SW480 (cell line): ENCODE measurements at regions not wholly inside any gene's neighbourhood (a gene's known extent, or its start where the extent isn't known, plus 50 kb on each side); places are given as distances from the start of the nearest gene placed in this dataset.

Source experiments
- DNase-seq: peaks from one replicate; pipeline ENCODE4 v3.0.0-alpha.2; 2016; ENCODE audit warnings: low spot score

DNA sequence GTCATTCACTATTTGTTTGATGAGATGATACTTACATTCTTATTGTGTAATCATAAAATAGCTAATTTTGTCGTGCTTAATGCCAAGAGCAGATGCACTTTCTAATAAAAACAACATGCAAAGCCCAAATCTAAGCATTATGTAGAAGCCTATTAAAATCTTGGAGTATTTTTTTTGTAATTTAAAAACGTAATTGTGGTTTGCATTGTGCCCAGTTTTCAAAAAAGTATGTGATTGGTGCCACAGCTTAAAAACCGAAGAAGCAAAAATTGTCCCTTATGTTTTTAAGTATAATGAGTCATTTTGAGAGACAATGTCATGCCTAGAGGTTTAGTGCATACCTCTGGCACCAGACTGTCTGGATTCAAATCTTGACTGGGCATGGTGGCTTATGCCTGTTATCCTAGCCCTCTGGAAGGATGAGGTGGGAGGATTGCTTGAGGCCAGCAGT is 464.8 kb upstream of the RGS6 start:
- DNase-seq: no peak

DNA sequence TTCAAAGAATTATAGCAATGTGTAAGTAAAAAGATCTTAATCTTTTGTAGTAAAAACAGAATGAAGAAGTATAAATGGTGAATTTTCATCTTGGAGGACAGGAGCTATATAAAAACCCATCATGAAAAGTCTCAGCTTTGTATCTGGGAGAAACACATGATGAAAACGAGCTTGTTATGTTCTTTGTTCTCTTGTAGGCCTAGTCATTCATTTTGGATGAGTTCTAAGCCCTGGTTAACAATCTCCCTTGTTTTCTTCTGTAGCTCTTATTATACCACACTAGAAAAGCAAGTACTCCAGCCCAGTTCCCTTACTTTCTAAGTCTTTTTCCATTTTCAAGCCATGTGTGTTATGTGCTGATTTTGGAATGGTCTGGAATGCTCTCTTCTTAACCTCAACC is 463.5 kb upstream of the RGS6 start:
- DNase-seq: no peak

DNA sequence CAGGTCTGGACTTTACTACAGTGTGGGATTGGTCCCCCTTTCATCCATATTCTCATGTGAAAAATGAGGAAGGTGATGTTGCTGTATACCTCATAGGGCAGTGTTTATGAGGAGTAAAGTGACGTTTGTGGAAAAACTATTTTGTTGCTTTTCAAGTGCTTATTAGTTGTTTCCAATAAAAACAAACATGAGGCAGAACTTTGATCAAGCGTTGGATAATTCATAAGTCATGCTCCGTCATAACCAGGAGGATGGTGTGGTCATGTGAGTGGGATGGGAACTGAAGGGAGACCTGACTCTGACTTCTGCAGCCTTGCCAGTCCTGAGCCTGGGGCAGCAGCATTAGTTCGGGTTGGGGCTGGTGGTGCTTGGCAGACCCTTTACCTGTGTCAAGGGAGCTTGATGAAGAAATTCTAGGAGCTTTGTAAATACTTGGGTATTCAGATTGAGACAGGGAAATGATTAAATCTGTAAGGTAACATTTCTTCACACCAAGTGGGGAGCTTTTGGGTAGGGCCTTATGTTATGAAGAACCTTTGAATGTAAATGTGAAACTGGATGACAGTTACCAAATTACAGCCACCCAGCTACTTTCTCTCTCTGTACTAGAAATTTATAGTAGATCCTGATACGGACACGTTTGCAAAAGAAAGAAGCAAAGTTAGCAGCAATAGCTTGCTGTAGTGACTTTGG is 462.4 kb upstream of the RGS6 start:
- DNase-seq: no peak

DNA sequence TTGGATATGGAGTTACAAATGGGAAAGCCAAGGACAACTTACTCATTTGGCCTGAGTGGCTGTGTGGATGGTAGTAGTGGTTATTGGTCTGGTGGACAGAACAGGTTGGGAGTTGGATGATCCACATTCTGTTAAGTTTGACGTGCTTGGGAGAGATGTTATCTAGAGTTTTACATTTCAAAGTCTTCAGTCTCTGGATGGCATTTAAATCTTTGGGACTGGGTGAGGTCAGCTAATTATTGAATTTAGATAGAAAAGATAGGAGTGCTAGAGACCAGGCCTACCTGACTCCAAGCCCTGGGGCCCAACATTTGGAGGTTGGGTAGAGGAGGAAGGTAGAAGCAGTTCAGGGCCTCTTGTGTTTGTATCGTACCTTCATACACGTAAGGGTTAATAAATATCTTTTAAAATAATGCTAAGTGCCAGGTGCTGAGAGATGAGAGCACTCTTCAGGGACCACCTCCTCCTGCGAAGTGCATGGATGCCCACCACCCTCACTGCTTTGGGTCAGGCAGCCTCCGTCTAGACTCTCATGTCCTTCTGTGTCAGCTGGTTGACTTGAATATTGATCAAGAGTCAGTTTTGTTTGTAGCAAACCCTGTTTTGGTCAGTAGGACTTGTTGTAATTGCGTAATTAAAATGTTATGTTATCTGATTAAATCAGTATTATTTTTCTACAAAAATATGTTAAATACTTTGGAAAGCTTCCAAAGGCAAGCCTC is 460.4 kb upstream of the RGS6 start:
- DNase-seq: no peak

DNA sequence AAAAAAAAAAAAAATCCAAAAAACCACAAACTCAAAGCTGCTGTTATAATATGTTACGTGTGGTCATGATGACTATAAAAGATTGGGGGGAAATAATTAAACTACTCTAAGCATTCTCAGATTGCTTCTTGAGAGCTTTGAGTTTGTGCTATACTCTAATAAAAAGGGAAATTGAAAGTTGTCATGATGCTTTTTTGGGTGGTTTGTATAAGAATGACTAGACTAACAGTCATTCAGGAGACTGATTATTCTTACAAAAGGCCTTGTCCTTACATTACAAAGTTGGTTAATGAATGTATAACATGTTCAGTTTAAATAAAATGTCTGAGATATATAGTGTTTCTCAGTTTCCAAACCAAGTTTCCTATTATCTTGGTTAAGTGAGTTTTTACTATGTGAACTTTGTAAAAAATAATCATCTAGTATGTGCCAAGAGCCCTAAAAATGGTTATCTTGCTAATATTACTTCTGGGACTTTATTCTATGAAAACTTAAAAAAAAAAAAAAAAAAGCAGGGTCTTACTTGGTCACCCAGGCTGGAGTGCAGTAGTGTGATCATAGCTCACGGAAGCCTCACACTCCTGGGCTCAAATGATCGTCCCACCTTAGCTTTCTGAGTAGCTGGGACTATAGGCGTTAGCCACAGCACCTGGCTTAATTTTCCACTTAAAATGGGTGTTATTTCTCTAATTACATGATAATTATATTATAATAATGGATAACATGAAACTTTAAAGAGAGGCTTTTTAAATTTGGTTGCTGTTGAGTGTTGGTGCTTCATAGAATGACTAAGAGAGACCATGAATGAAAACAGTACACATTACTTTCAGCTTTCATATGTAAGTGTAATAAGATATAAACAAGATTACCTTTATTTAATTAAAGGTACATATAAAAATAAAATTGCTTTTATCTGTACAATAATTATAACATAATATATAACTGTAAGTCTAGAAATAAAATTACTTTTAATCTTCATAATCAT is 459.6 kb upstream of the RGS6 start:
- DNase-seq: no peak

DNA sequence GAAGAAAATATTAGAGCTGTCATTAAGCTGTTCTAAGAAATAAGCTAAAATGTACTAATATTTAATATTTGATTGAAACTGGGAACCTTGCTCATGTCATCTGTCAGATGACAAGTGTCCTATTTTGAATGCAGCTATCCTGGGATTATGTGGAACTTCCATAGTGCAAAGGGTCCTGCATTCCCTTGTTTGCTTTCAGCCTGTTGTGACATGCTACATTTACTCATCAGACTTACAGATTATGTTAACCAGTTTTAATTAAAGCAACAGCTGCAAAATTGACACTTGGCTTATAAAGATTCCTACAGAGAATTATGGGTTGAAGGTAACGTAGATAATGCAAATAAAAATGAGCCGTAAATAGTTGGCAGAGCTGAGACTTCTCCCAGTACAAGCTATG is 458.4 kb upstream of the RGS6 start:
- no peak for DNase-seq

DNA sequence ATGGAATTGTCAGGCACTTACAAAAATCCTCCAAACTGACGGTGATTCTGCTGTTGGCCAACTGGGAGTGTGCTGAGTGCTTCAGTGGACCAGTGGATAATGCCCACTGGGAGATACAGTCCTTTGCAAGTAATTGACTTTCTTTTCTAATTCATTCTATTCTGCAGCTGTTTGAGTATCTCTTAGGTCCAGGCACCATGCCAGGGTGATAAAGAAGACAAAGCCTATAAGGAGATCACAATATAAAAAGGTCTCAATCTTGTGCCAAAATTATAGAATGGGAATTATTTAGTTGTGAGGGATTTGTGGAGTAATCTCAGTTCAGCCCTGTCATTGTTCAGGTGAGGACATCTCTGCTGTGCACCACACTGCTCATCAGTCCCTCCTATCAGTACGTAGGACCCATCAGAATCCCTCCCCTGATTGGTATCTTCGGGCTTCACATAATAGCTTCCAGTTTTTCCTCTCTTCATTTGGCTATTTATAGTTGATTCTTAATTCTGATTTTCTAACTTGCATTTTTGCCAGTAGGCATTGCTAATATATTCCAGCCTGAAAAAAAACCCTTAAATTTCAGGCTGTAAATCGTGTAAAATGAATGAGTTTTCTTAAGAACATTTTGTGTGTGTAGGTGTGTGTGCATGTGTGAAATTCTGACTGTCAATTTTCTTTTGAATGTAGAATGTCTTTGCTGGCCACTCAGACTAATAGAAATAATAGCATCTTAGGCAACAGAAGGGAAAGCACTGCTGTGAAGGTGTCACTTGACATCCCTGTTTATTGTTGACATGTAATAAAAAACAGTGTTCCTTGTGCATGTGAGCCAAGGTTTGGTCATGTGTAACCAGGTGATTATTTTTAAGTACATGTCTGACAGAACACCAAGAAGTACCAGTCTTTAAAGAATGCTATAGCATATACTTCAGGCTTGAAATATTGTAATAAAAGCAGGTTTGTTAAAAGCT is 457.6 kb upstream of the RGS6 start:
- DNase-seq: no peak

DNA sequence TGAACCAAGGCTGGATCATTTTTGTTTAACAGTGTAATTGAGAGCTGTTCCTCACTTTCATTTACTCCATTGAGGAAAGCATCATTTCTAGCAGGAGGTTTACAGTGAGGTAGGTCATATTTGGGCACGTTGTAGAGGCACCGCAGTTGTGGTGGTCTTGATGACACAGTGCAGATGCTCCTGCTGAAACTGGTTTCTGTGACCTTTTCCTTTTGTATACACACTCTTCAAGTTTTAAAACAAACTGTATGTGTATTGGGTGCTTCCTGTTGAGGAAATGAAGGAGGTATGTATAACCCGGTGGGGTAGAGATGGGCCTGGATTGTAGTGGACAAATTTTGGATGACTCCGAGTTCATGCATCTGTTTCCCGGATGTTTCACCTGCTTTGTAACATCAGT is 456.3 kb upstream of the RGS6 start:
- no peak for DNase-seq

DNA sequence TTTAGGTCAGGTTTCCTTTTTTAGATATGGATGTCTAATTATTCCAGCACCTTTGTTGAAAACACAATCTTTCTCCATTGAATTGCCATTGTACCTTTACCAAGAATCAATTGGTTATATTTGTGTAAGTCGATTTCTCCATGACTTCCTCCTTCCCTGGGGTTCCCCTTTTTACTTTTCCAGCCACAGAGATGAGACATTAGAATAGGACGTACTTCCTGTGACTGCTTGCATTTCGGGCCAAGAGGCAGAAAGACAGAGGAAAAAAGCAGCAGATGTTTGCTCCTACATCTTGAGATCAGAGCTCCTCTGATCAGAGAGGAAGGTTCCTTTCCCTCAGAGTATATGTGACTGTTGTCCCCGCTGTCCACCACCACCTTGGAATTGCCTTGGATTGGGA is 453.7 kb upstream of the RGS6 start:
- no peak for DNase-seq

DNA sequence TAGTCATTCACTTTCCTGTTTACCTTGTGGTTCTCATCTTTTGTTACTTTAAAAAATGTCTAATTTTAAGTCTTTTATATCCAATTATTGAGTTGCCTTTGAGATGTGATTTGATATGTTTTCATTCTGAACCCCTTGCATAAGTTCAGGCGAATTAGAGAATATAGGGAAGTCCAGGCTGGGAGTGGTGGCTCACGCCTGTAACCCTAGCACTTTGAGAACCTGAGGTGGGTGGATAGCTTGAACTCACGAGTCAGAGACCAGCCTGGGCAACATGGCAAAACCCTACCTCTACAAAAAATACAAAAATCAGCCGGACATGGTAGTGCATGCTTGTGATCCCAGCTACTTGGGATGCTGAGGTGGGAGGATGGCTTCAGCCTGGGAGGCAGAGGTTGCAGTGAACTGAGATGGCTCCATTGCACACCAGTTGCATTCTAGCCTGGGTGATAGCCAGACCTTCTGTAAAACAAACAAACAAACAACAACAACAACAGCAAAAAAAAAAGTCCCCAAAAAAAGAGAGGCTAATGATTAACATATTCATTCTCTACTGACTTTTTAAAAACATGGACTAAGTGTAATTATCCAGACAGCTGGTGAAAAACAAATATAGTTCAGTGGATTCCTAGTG is 451.1 kb upstream of the RGS6 start:
- DNase-seq: no peak

DNA sequence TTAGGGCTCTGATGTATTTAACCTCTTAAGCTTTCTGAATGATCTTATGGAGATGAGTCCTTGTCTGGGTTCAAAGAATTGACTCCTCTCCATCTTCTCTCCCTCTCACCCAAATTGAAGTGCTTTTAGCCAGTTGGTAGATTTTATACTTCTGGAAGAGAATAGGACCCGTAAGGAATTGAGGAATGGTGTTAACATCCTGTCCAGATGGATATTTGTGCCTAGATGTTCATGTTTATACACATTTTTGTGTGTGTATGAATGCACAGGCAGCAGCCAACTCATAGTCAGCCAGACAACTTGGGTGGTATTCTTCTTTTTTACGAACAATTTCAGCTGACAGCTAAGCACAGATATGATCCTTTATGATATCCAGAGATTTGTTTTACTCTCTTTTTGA is 449.6 kb upstream of the RGS6 start:
- DNase-seq: no peak

DNA sequence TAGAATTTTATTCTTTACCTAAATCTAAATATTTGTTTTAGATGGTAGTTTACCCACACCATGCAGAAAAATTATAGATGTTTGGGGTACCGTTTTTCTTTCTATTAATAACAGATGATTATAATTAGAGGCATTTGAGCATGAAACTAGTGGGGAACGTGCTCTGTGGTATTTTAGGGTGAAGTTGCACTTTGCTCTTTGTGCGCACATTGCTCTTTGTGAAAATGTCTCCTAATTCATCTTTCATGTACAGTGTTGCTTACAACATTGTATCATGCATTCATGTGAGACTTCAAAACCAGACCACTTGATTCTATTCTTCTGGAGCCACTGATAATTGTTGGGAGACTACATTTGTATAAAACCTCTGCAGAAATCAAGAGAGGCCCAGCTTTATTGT is 449.1 kb upstream of the RGS6 start:
- DNase-seq: no peak

DNA sequence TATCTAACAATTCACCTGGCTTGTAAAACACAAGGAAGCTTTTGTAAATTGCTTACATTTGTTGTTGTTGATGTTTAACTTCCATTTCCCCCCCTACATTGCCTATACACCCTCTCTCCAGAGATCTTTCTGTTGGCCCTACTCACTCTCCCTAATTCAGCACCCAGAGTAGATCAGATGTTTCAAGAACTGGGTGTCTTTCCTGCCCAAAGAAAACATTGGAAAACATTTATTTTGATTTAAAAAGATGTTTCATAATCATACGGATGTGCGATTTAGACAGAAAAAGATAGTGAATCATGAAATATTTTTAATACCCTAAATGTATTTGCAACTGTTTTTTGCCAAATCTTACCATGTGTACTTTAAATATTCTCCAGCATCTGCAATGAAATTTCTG is 446.4 kb upstream of the RGS6 start:
- no peak for DNase-seq

DNA sequence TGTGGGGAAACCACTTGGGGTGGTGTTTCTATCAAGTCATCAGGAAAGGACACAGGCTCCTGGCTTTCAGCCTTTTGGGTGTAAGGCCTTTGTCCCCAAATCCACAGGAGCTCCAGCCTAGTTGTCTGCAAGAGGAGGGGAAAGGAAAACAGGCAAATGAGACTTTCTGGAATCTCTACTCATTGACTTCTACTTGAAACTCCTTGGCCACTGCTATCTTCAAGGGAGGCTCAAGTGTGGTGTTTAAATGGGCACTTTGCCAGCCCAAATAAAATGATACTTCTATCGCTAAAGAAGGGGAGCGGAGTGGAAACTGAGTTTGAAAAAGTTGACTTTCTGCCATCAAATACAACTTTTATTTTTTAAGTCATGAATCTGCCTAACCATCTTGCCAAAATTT is 445.9 kb upstream of the RGS6 start:
- no peak for DNase-seq

DNA sequence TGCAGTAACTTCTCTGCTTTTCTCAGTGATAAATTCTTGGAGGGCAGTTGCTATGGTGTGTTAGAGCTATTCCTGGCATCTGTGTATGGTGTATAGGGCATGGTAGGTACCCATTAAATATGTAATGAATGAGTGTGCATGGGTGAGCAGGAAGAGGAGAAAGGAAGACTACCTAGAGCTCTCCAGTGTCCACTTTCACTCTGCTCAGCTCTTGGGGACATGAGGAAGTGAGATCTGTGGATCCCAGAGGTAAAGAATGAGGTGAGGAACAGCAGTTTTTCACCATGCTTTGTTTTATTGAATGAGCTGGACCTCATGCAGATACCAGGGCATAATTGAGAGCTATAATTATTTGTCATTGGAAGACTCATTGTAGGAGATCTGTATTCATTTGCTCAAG is 444.8 kb upstream of the RGS6 start:
- no peak for DNase-seq

DNA sequence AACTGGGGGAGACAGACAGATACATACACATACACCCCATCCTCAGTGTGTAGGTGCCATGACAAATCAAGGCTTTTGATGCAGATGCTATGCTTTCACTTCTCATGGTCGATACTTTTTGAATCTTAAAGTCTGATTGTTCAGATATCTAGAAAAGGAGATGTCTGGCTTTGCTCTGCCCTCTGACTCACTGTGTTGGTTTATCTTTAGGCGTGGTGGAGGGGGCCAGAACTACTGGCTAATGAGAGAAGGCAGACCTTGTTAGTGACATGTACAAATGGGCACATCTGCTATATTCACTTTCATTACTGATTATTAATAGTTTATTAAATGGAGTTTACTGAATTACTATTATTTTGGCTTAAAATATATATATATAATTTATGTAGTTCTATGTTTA is 444.3 kb upstream of the RGS6 start:
- DNase-seq: no peak

DNA sequence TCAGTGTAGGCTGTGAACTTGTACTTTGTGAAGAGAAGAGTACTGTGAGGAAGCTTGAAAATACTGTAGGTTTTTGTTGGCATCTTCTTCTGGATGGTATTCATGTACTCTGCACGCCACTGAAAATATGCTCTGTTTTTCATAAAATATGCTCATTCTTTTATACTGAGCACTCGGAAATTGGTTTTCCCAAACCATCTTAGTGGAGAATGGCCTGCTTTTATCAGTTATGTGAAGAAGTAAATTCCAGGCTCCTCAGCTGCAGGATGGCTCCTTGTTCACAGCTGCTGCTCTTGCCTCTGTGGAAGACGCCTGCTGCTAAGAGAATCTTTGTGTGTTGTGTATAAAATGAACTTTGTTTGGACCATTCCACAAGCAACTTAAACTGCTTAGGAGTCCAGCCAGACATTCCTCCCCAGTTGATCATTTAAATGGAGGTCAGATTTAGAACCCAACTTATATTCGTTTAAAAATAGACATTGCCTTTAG is 443.5 kb upstream of the RGS6 start:
- no peak for DNase-seq

DNA sequence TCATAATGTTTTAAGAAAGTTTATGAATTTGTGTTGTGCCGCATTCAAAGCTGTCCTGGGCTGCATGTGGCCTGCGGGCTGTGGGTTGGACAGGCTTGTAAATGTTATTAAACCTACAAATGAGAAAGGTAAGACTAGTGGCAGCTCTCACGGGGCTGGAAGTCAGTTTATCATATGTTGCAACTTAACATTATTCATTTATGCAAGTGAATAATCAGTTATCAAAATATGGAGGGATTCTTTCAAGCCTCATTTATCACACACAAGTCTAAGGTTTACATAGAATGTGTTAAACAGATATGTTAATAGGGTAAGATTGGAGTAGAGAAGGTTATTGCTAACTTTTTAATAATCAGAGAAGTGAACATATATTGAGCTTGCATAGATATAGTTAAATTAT is 442.5 kb upstream of the RGS6 start:
- no peak for DNase-seq

DNA sequence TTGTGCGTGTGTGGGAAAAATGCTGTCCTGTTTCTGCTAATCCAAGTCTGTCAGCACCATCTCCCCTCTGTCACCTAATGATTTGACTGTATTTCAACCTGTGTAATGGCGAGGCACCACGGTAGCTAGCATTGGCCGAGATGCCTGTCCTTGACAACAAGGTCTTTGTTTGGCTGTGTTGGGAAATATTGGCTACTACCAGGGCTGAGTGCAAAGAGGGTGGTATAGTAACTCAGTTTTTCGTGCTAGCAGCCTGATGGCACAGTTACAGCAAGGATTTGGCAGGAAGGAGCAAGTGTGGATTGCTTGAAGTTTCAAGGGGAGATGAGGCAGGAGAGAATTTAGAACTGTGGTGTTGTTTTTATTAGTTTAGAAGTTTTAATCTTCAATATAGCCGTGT is 440.3 kb upstream of the RGS6 start:
- no peak for DNase-seq

DNA sequence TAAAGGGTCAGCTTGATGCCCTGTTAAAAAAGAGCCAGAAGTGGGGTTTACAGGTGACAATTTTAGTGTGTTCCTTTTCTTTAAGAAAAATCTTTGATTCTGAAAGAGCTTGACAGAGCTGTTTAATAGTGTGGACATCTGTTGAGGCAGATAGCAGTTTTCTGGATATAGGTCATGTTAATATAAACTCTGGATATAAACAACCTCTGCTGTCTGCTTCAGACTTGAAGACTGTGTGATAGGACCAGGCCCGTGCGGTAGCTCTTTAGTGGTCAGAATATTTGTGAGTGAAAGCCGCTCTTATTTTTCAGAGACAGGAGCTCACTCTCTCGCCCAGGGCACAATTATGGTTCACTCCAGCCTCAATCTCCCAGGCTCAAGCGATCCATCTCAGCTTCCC is 439.9 kb upstream of the RGS6 start:
- DNase-seq: no peak

DNA sequence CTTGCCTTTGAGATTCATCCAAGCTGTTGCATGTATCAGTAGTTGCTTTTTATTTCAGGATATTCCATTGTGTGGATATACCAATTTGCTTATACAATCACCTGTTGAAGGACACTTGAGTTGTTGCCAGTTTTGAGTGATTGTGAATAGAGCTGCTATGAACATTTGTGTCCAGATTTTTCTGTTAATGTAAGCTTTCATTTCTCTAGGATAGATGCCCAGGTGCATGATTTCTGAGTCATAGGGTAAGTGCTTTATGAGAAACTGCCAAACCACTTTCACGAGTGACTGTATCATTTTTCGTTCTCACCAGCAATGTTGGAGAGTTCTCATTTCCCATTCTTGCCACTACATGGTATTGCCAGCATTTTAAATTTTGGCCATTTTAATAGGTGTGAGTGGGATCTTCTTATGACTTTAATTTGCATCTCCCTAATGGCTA is 434.6 kb upstream of the RGS6 start:
- DNase-seq: no peak
